Sigmoid colon (tissue), 6 donors: ENCODE measurements at regions not wholly inside any gene's neighbourhood (a gene's known extent, or its start where the extent isn't known, plus 50 kb on each side); places are given as distances from the start of the nearest gene placed in this dataset.

Experiments
- DNase-seq: peaks from one replicate; pipeline ENCODE4 v3.0.0-alpha.2; 2019
- H3K27ac ChIP-seq, 4 donors: fragments of 200-600 bp; sonication (generic); one replicate each; pipeline ENCODE4 v1.5.1; 2016 to 2019; ENCODE audit warnings: mild to moderate bottlenecking in 1 of 4
- H3K27me3 ChIP-seq, 3 donors: fragments of 200-600 bp; sonication (generic); one replicate each; pipeline ENCODE4 v1.5.1; 2019; ENCODE audit warnings: mild to moderate bottlenecking in 1 of 3
- H3K36me3 ChIP-seq, 4 donors: fragments of 200-600 bp; sonication (generic); one replicate each; pipeline ENCODE4 v1.5.1; 2016 to 2019
- H3K4me1 ChIP-seq, 4 donors: fragments of 200-600 bp; sonication (generic); one replicate each; pipeline ENCODE4 v1.5.1; 2017 to 2019
- H3K4me3 ChIP-seq, 4 donors: fragments of 200-600 bp; sonication (generic); one replicate each; pipeline ENCODE4 v1.5.1; 2017 to 2019; ENCODE audit warnings: mild to moderate bottlenecking in 2 of 4, moderate library complexity in 1 of 4
- H3K9me3 ChIP-seq, 4 donors: fragments of 200-600 bp in 3 of 4; sonication (generic) in 3 of 4; one replicate each; pipeline versions ENCODE4 v1.5.1 to v1.6.1; 2013 to 2019
- CTCF ChIP-seq, 4 experiments: fragments of 450-650 bp in 3 of 4; fragments of 200-600 bp in 1 of 4; IDR thresholded peaks; one replicate each; pipeline ENCODE4 v1.5.1; 2016 to 2019; ENCODE audit warnings: antibody characterized with exemption in 4 of 4, mild to moderate bottlenecking in 3 of 4, moderate library complexity in 2 of 4
- EP300 ChIP-seq, 4 donors: sonication (generic); formaldehyde crosslinking; IDR thresholded peaks; one replicate each; pipeline ENCODE4 v1.6.1; 2017; ENCODE audit warnings: antibody characterized with exemption in 4 of 4
- POLR2A ChIP-seq, 2 donors: fragments of 450-650 bp; IDR thresholded peaks; one replicate each; pipeline ENCODE4 v1.6.1; 2016; ENCODE audit warnings: antibody characterized with exemption in 2 of 2, mild to moderate bottlenecking in 2 of 2, moderate library complexity in 2 of 2
- POLR2AphosphoS5 ChIP-seq, 4 donors: sonication (generic); formaldehyde crosslinking; IDR thresholded peaks; one replicate each; pipeline ENCODE4 v1.6.1; 2017; ENCODE audit warnings: antibody characterized with exemption in 4 of 4
- WGBS, 2 donors: extraction: QIAGEN DNeasy Blood & Tissue Kit; methylation state at CpG; one replicate each; pipeline ENCODE4 v1.1.7; 2013; 5-methylcytosine and 5-hydroxymethylcytosine counted together
- intact Hi-C: fragments of 100-400 bp; cut with DNase I; formaldehyde crosslinking; loops from one replicate; pipeline ENCODE4 v1.15.1; 2023
- donor health status: healthy with polysubstance abuse.
- donor health status: healthy.

- Histone ChIP-seq H3K9me3 (no peaks in the 10 kb centered on the region), H3K36me3 (no peaks in the 10 kb centered on the region), H3K27me3 (no peaks in the 10 kb centered on the region), H3K27ac (no peak overlapping the region), H3K4me1 (no peaks in the 10 kb centered on the region), H3K4me3 (no peak overlapping the region)
- DNase-seq: no peak
- TF ChIP-seq POLR2AphosphoS5 (IDR thresholded peaks at IDR 0.05) (no peak), EP300 (IDR thresholded peaks at IDR 0.05) (no peak), POLR2A (IDR thresholded peaks at IDR 0.05) (no peak), CTCF (IDR thresholded peaks at IDR 0.05) (no peak)
- WGBS, 2 donors: 30 to 50% methylated on average over 3 of the region's 3 CpGs
- intact Hi-C loops: no loop called here
Measured at GRCh38 chr20:53852014-53852413, 218.4 kb downstream of the BCAS1 start.

- TF ChIP-seq POLR2AphosphoS5 (IDR thresholded peaks at IDR 0.05) (no peak), EP300 (IDR thresholded peaks at IDR 0.05) (no peak), CTCF (IDR thresholded peaks at IDR 0.05) (no peak), POLR2A (IDR thresholded peaks at IDR 0.05) (no peak)
- no peaks in the 10 kb centered on the region for H3K4me1 ChIP-seq
- intact Hi-C loops: no loop called here
Measured at GRCh38 chr20:53850319-53850718, 220.1 kb downstream of the BCAS1 start.

GRCh38 chr20:53849471-53850059 lies 220.8 kb downstream of the BCAS1 start:
- DNase-seq: no peak
- Histone ChIP-seq H3K36me3 (no peaks in the 10 kb centered on the region), H3K27ac (no peak overlapping the region), H3K9me3 (no peaks in the 10 kb centered on the region), H3K4me3 (no peak overlapping the region), H3K27me3 (no peaks in the 10 kb centered on the region), H3K4me1 (no peaks in the 10 kb centered on the region)
- no peak for TF ChIP-seq POLR2A (IDR thresholded peaks at IDR 0.05)
- TF ChIP-seq POLR2AphosphoS5 (IDR thresholded peaks at IDR 0.05): no peak
- TF ChIP-seq CTCF (IDR thresholded peaks at IDR 0.05): no peak
- no peak for TF ChIP-seq EP300 (IDR thresholded peaks at IDR 0.05)
- intact Hi-C loops: no loop called here
- WGBS, 2 donors: 87 to 90% methylated on average over 12 of the region's 12 CpGs

More at GRCh38 chr20:53850319-53850718, 220.1 kb downstream of the BCAS1 start:
- Histone ChIP-seq H3K4me3 (no peak overlapping the region), H3K36me3 (no peaks in the 10 kb centered on the region), H3K9me3 (no peaks in the 10 kb centered on the region), H3K27ac (no peak overlapping the region), H3K27me3 (no peaks in the 10 kb centered on the region)
- WGBS, 2 donors: 57 to 86% methylated on average over 3 of the region's 3 CpGs
- no peak for DNase-seq

GRCh38 chr20:53848304-53848703 lies 222.1 kb downstream of the BCAS1 start:
- DNase-seq: no peak

More at GRCh38 chr20:53848304-53848703, 222.1 kb downstream of the BCAS1 start:
- H3K27me3 ChIP-seq: no peaks in the 10 kb centered on the region
- no peak for TF ChIP-seq POLR2AphosphoS5 (IDR thresholded peaks at IDR 0.05)
- no peak for TF ChIP-seq POLR2A (IDR thresholded peaks at IDR 0.05)
- no peak for TF ChIP-seq EP300 (IDR thresholded peaks at IDR 0.05)
- no peak for TF ChIP-seq CTCF (IDR thresholded peaks at IDR 0.05)
- H3K9me3 ChIP-seq: no peaks in the 10 kb centered on the region
- intact Hi-C loops: no loop called here
- no peaks in the 10 kb centered on the region for H3K36me3 ChIP-seq
- no peak overlapping the region for H3K27ac ChIP-seq
- H3K4me3 ChIP-seq: no peak overlapping the region
- no peaks in the 10 kb centered on the region for H3K4me1 ChIP-seq
- WGBS, 2 donors: 85 to 89% methylated on average over 4 of the region's 4 CpGs
